SKM-1 treated with dmso at 0.1 percent for 144 hours (cell line): ENCODE measurements at regions not wholly inside any gene's neighbourhood (a gene's known extent, or its start where the extent isn't known, plus 50 kb on each side); places are given as distances from the start of the nearest gene placed in this dataset.

Source experiments
- DNase-seq: peaks from one replicate; lab custom pipeline; 2025; ENCODE audit not compliant: unreplicated experiment; lab: John Stamatoyannopoulos, UW

DNA sequence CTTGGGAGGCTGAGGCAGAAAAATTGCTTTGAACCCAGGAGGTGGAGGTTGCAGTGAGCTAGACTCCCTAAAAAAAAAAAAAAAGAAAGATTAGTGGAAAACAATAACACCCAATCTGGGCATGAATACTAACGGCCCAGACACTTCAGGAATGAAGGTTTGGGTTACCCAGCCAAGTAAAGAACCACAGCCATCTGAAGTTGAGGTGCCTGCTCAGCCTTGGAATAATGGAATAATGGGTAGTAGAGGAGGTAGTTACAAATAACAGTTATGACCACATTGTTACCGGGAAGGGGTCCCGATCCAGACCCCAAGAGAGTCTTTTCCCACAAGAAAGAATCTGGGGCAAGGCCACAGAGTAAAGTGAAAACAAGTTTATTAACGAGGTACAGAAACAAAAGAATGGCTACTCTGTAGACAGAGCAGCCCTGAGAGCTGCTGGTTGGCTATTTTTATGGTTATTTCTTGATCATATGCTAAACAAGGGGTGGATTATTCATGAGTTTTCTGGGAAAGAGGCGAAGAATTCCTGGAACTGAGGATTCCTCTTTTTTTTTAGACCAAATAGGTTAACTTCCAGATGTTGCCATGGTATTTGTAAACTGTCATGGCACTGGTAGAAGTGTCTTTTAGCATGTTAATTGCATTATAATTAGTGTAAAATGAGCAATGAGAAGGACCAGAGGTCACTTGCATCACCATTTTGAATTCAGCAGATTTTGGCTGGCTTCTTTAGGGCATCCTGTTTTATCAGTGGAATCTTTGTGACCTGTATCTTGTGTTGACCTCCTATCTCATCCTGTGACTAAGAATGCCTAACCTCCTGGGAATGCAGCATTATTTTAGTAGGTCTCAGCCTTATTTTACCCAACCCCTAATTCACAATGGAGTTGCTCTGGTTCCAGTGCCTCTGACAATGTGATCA lies 96.2 kb upstream of the HAAO start:
- no peak for DNase-seq

DNA sequence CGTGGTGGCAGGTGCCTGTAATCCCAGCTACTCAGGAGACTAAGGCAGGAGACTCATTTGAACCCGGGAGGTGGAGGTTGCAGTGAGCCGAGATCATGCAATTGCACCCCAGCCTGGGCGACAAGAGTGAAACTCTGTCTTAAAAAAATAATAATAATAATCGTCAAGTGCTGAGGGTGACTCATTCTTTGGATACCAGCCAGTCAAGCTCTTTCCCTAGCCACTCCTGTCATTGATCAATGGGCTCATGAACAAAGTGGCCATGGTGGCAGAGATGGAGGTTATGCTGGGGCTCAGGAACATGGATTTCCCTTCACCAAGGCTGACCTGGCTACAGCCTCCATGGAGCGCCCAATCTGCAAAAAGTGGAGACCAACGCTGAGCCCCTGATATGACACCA lies 94.5 kb upstream of the HAAO start:
- no peak for DNase-seq

DNA sequence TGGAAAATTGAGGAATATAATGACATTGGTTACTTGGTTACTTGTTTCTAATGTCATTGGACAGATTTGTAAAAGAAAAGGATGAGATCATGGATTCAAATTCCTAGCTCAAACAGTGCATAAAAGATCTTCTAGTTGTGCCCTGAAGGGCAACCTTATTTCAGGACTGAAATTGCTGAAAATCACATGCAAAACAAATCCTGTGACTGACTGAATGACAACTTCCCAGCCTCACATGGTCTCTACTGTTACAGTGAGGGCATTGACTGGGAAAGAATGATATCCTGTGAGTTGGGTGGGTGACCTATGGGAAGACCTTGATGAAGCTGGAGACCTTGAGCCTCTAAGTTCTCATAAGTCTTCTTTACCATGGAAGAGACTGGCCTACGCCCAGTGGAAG lies 90.4 kb upstream of the HAAO start:
- DNase-seq, result no peak

- no peak for DNase-seq
These were observed 89.3 kb upstream of the HAAO start for GRCh38 chr2:42881732-42882131.

GRCh38 chr2:42880738-42881690 lies 88.6 kb upstream of the HAAO start:
- DNase-seq, result no peak

GRCh38 chr2:42879913-42880737 lies 87.7 kb upstream of the HAAO start:
- no peak for DNase-seq

DNA sequence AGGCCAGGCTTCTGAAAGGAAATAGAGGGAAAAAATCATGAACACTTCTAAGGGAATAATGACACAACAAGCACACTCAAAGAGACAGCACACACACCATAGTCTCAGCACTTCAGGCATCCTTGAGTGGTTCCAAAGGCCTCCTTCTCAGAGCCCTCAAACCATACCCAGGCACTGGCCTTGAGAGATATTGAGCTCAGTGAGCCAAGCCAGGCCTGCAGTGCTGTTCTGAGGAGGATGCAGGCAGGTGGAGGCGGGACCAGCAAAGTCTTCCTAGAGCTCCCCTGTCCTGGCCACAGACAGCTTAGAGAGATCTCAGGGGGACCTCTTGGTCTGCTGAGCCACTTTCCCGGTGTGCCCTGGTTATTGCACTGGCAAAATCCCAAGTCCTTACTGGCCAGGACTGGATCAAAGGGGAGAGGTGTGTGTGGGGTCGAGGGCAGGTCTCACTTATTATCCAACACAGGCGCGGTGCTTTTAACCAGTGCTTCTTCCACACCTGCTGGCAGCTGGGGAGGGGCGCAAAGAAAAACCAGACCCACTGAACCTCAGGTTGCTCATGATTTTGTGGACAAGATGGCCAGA lies 86.8 kb upstream of the HAAO start:
- DNase-seq, result no peak

DNA sequence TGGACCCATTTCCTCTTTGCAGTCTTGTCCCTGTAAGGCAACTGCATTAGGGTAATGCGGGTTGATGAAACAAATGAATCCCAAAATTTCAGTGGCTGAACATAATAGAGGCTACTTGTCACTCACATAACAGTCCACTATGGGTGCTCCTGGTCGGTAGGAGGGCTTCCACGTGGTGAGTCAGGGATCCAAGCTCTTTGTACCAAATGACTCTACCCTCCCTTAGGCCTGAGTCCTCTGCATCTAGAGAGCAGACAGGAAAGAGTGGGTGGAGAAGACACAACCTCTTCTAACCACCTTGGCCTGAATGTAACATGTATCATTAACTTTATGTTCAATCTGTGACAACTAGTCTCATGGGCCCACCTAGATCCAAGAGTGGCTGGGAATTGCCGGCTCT lies 86.2 kb upstream of the HAAO start:
- no peak for DNase-seq

GRCh38 chr2:42877936-42878335 lies 85.6 kb upstream of the HAAO start:
- no peak for DNase-seq

DNA sequence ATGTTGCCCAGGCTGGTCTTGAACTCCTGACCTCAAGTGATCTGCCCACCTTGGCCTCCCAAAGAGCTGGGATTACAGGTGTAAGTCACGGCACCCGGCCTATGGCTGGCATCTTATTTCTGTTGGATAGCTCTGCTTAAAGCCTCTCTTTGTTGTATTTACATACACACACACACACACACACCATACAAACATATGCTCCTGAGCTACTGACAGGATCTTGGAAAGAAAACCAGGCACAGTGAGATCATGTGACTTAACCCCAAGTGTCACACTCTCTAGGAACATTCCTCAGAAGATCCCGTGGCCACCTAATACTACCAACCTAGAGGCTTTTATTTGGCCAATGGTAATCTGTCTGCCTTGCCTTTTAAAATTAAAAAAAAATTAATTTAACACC lies 85.1 kb upstream of the HAAO start:
- no peak for DNase-seq

GRCh38 chr2:42876326-42876751 lies 84.0 kb upstream of the HAAO start:
- DNase-seq, result no peak

DNA sequence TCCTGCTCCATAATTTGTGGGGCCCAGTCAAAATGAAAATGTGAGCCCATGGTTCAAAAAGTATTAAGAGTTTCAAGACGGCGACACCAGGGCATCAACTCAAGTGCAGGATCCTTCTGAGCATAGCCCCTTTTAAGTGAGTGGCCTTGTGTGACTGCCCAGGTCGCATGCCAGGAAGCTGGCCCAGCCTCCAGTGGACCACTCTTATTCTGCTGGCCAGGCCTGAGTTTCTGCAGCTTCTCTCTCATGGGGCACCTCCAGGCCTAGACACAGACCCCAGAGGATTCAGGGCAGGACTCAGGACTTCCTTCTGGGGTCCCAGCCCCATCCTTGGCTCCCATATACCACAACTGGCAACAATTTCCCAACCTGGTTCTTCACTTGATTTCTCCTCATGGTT lies 83.5 kb upstream of the HAAO start:
- DNase-seq, result no peak

- DNase-seq, result no peak
These were observed 82.8 kb upstream of the HAAO start for GRCh38 chr2:42874949-42875801.

DNA sequence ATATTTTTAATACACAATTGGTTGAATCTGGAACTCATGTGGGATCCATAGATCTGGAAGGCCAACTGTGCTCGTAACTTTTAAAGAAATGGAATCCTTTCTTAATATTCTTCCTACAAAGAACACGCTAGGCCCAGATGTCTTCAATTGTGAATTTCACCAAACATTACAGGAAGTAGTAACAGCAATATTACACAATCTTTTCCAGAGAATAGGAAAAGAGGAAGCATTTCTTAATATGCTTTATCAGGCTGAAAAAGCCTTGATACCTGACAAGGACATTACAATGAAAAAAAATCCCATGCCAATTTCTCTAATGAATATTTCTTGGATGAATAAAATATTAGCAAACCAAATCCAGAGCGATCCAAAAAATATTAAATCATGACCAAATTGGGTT lies 80.3 kb upstream of the HAAO start:
- DNase-seq, result peak; percentile 25

GRCh38 chr2:42871372-42871771 lies 79.0 kb upstream of the HAAO start:
- no peak for DNase-seq

DNA sequence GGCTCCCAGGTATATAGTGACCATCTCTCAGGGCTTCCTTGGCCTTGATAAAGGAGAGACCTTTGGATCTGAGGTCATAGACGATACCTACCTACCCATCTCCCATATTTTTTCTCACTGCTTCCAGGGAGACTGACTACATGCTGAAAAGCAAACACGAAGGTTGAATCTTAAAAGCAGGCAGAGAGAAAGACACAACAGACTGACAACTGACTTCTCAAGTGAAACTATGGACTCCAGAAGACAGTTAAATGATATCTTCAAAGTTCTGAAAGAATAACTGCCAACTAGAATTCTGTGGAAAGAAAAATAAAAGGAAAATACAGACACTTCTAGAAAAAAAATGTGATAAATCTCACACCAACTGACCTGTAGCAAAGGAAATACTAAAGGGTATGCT lies 76.5 kb upstream of the HAAO start:
- DNase-seq, result no peak

- no peak for DNase-seq
These were observed 75.7 kb upstream of the HAAO start for GRCh38 chr2:42868096-42868495.

DNA sequence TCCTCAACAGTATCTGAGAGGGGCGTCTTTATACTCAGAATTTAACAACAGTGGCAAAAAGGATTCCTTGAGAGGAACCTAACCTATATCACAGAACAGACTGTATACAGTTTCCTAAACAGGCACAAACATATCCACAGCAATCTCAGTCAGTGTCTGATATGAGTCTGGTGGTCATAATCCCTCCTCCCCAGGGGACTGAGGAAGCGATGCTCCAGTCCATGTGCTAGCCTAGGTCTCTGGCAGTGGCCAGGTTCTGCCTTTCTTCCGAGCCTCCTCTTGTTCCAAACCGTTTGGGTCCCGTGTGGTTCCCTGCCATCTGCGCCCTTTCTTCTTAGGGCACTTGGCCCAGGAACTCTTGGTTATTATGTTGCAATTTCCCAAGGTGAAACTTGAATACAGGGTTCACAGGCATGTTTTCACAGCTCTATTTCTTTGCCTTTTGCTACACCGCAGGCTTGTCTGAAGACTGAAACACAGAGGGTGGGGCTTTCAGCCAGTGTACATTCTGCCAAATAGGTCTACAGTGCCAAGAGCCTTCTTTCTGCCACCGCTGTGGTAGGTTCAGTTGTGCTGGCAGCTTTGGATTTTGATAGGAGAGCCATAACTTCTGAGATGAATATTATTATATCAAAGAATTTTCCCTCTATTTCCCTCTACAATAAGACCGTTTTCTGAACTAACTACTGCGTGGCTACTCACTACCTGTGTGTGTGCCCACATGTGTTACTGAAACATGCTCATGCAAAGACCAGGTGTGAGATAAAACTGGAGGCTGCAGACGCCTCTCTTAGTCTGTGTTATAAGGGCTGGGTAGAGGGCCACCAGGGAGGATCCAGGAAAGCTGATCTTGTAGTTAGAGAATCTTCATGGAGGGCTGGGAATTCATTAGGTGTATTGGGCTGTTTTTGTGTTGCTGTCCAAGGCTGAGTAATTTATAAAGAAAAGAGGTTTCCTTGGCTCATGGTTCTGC lies 75.0 kb upstream of the HAAO start:
- no peak for DNase-seq
